Transverse colon (tissue), 4 donors: ENCODE measurements at regions not wholly inside any gene's neighbourhood (a gene's known extent, or its start where the extent isn't known, plus 50 kb on each side); places are given as distances from the start of the nearest gene placed in this dataset.

Source experiments
- DNase-seq: peaks from one replicate; pipeline ENCODE4 v3.0.0-alpha.2; 2019
- H3K27ac ChIP-seq, 4 donors: fragments of 200-600 bp; sonication (generic); 2 replicates each; pipeline ENCODE4 v1.5.1; 2016 to 2018; ENCODE audit warnings: inconsistent platforms in 4 of 4
- H3K27me3 ChIP-seq: fragments of 200-600 bp; sonication (generic); 2 replicates; pipeline ENCODE4 v1.5.1; 2017; ENCODE audit warnings: inconsistent platforms
- H3K36me3 ChIP-seq, 4 donors: fragments of 200-600 bp; sonication (generic); 2 replicates each; pipeline ENCODE4 v1.5.1; 2017 to 2019; ENCODE audit warnings: inconsistent platforms in 4 of 4
- H3K4me1 ChIP-seq, 4 donors: fragments of 200-600 bp; sonication (generic); 2 replicates each; pipeline ENCODE4 v1.5.1; 2017 to 2020; ENCODE audit warnings: inconsistent platforms in 4 of 4
- H3K4me3 ChIP-seq, 4 donors: fragments of 200-600 bp; sonication (generic); 1 replicate in 1 of 4; 2 replicates in 3 of 4; pipeline versions ENCODE4 v1.5.1 to v1.6.1; 2017 to 2019; ENCODE audit warnings: inconsistent platforms in 4 of 4
- H3K9me3 ChIP-seq, 2 donors: fragments of 200-600 bp; sonication (generic); 2 replicates each; pipeline ENCODE4 v1.5.1; 2017 to 2019; ENCODE audit warnings: inconsistent platforms in 2 of 2
- CTCF ChIP-seq, 5 experiments: fragments of 200-600 bp in 3 of 5; fragments of 450-650 bp in 2 of 5; sonication (generic) in 3 of 5; IDR thresholded peaks; 1 replicate in 2 of 5; 2 replicates in 3 of 5; pipeline ENCODE4 v1.5.1; 2016 to 2017; ENCODE audit warnings: antibody characterized with exemption in 5 of 5, inconsistent platforms in 3 of 5, mild to moderate bottlenecking in 2 of 5, moderate library complexity in 1 of 5
- EP300 ChIP-seq: sonication (generic); formaldehyde crosslinking; IDR thresholded peaks from one replicate; pipeline ENCODE4 v1.6.1; 2017; ENCODE audit warnings: antibody characterized with exemption, low read depth
- POLR2A ChIP-seq: fragments of 450-650 bp; IDR thresholded peaks from one replicate; pipeline ENCODE4 v1.6.1; 2016; ENCODE audit warnings: antibody characterized with exemption, mild to moderate bottlenecking, moderate library complexity
- POLR2AphosphoS5 ChIP-seq, 3 donors: sonication (generic); formaldehyde crosslinking; IDR thresholded peaks; one replicate each; pipeline ENCODE4 v1.6.1; 2016; ENCODE audit warnings: antibody characterized with exemption in 3 of 3
- WGBS, 2 donors: methylation state at CpG; one replicate each; pipeline ENCODE4 v1.1.5; 2018; ENCODE audit warnings: low coverage in 1 of 2; 5-methylcytosine and 5-hydroxymethylcytosine counted together
- in situ Hi-C, 4 donors: fragments of 200-750 bp; cut with MboI; loops; one replicate each; pipeline versions ENCODE4 v1.15.0 to v1.15.1; 2017; ENCODE audit warnings: low sequenced_read_pairs in 3 of 4, low pct_ligation_motif_present in 1 of 4, low pct_unique_long_range_greater_than_20kb in 1 of 4
- intact Hi-C: fragments of 100-400 bp; cut with DNase I; formaldehyde crosslinking; loops from one replicate; pipeline ENCODE4 v1.15.1; 2023; ENCODE audit warnings: low total_unique reads

- in situ Hi-C loops: no loop called here
- no peak for DNase-seq
- Histone ChIP-seq H3K4me1 (peaks cover 0 to 9% (median 2%) of the 10 kb centered on the region in 4 donors), H3K27me3 (no peaks in the 10 kb centered on the region), H3K36me3 (no peaks in the 10 kb centered on the region), H3K9me3 (no peaks in the 10 kb centered on the region), H3K27ac (no peak overlapping the region), H3K4me3 (no peak overlapping the region)
- TF ChIP-seq POLR2A: no peak
- no peak for TF ChIP-seq POLR2AphosphoS5 (IDR thresholded peaks at IDR 0.05)
- TF ChIP-seq EP300: no peak
- TF ChIP-seq CTCF (IDR thresholded peaks at IDR 0.05): no peak
- intact Hi-C loops: no loop called here
- 86 to 91% methylated on average over 2 of the region's 2 CpGs for WGBS, 2 donors
These were observed 175.0 kb upstream of the DPH6 start for GRCh38 chr15:35720984-35721383.

- TF ChIP-seq CTCF (IDR thresholded peaks at IDR 0.05) (no peak), POLR2A (no peak), EP300 (no peak), POLR2AphosphoS5 (IDR thresholded peaks at IDR 0.05) (no peak)
- WGBS, 2 donors: 78% methylated on average over 4 of the region's 4 CpGs; no CpG with 5 or more reads in 1 of the 2 donors
These were observed 175.8 kb upstream of the DPH6 start for GRCh38 chr15:35721751-35722150.

DNA sequence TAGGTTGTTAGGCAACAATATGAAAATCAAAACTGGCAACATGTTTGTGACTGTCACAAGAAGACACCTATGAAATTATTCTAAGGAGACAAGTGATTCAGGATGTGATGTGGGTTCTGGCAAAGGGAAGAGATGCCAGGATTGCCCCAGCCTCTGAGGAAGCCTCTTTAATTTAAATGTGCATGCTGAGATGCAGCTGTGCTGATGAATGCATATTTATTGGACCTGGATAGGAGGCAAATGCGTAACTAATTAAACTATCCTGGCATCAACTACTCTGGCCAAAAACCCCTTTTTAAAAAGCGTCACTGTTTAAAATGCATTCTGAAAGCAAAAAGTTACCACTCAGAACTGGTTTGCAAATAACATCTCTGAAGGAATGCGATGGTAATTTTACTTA, 176.5 kb upstream of the DPH6 start:
- H3K27ac ChIP-seq: no peak overlapping the region
- intact Hi-C loops: no loop called here
- DNase-seq: no peak
- no peaks in the 10 kb centered on the region for H3K9me3 ChIP-seq
- H3K4me1 ChIP-seq: peaks cover 0 to 9% (median 2%) of the 10 kb centered on the region in 4 donors
- in situ Hi-C loops: no loop called here
- no peak overlapping the region for H3K4me3 ChIP-seq
- H3K36me3 ChIP-seq: no peaks in the 10 kb centered on the region
- 86 to 100% methylated on average over 3 of the region's 3 CpGs for WGBS, 2 donors
- TF ChIP-seq EP300: no peak
- TF ChIP-seq POLR2AphosphoS5 (IDR thresholded peaks at IDR 0.05): no peak
- no peaks in the 10 kb centered on the region for H3K27me3 ChIP-seq

More at GRCh38 chr15:35721751-35722150, 175.8 kb upstream of the DPH6 start:
- H3K27me3 ChIP-seq: no peaks in the 10 kb centered on the region
- in situ Hi-C loops: no loop called here
- no peak overlapping the region for H3K27ac ChIP-seq
- intact Hi-C loops: no loop called here
- H3K9me3 ChIP-seq: no peaks in the 10 kb centered on the region
- peaks cover 0 to 9% (median 2%) of the 10 kb centered on the region in 4 donors for H3K4me1 ChIP-seq
- H3K4me3 ChIP-seq: no peak overlapping the region
- no peaks in the 10 kb centered on the region for H3K36me3 ChIP-seq
- no peak for DNase-seq

GRCh38 chr15:35723120-35723847, 177.3 kb upstream of the DPH6 start:
- no peak for DNase-seq
- Histone ChIP-seq H3K27ac (no peak overlapping the region), H3K27me3 (no peaks in the 10 kb centered on the region), H3K4me1 (peaks cover 0 to 4% (median 2%) of the 10 kb centered on the region in 4 donors), H3K9me3 (no peaks in the 10 kb centered on the region), H3K36me3 (no peaks in the 10 kb centered on the region), H3K4me3 (no peak overlapping the region)
- intact Hi-C loops (no loop called here), in situ Hi-C loops (no loop called here)
- no peak for TF ChIP-seq POLR2AphosphoS5 (IDR thresholded peaks at IDR 0.05)
- no peak for TF ChIP-seq CTCF (IDR thresholded peaks at IDR 0.05)
- no peak for TF ChIP-seq POLR2A
- TF ChIP-seq EP300: no peak
- 57 to 86% methylated on average over 4 to 5 of the region's 5 CpGs for WGBS, 2 donors

DNA sequence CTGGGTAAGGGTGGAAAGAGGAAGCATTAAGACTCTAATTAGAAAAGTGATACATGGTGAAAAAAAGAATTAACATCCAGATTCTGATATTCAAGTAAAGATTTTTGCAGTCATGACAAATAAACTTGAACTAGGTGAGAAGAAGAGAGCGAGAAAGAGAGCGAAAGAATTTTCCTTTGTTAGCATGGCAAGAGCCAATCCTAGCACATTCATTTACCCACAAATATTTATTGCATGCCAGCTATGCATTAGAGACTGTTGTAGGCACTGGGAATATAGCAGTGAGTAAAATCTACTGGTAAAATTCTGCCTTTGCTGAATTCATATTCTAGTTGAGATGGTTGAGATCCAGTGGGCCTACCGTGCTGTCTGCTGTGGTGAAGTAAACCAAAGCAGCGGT, 177.9 kb upstream of the DPH6 start:
- in situ Hi-C loops (no loop called here), intact Hi-C loops (no loop called here)
- Histone ChIP-seq H3K27ac (no peak overlapping the region), H3K36me3 (no peaks in the 10 kb centered on the region), H3K4me1 (no peaks in the 10 kb centered on the region), H3K9me3 (no peaks in the 10 kb centered on the region), H3K4me3 (no peak overlapping the region), H3K27me3 (no peaks in the 10 kb centered on the region)
- DNase-seq: no peak
- no peak for TF ChIP-seq CTCF (IDR thresholded peaks at IDR 0.05)
- WGBS, 2 donors: 85 to 92% methylated on average over 4 of the region's 4 CpGs
